ENCODE measurements at regions not wholly inside any gene's neighbourhood (a gene's known extent, or its start where the extent isn't known, plus 50 kb on each side); places are given as distances from the start of the nearest gene placed in this dataset.

GRCh38 chr1:168918860-168919741 lies 187.4 kb upstream of the ATP1B1 start:
- FAIRE-seq (no peak), DNase-seq (ENCODE audit: insufficient read length, low spot score) (no peak)
- TF ChIP-seq PAX5 (IDR thresholded peaks at IDR 0.05; ENCODE audit: insufficient read depth, low read length, severe bottlenecking) (no peak), SPI1 (IDR thresholded peaks at IDR 0.05; ENCODE audit: low read depth, low read length) (no peak), TAF1 (IDR thresholded peaks at IDR 0.05; ENCODE audit: low read depth, low read length) (no peak)

- FAIRE-seq (no peak), DNase-seq (ENCODE audit: insufficient read length, low spot score) (no peak)
- TF ChIP-seq TAF1 (IDR thresholded peaks at IDR 0.05; ENCODE audit: low read depth, low read length) (no peak), POLR2A (IDR thresholded peaks at IDR 0.05; ENCODE audit: low read depth, low read length) (no peak), PAX5 (IDR thresholded peaks at IDR 0.05; ENCODE audit: insufficient read depth, low read length, severe bottlenecking) (no peak), POU2F2 (IDR thresholded peaks at IDR 0.05; ENCODE audit: low read depth, low read length) (no peak), POLR2AphosphoS5 (IDR thresholded peaks at IDR 0.05; ENCODE audit: low read depth, low read length) (no peak), SPI1 (IDR thresholded peaks at IDR 0.05; ENCODE audit: low read depth, low read length) (no peak)
These were observed 185.9 kb upstream of the ATP1B1 start for GRCh38 chr1:168920456-168921094.

GRCh38 chr1:168921629-168922028 lies 184.9 kb upstream of the ATP1B1 start:
- peak; percentile 79 for FAIRE-seq
- DNase-seq (ENCODE audit: insufficient read length, low spot score) = no peak

GRCh38 chr1:168923521-168924136 lies 182.9 kb upstream of the ATP1B1 start:
- DNase-seq (ENCODE audit: insufficient read length, low spot score) (no peak), FAIRE-seq (no peak)

More at GRCh38 chr1:168921629-168922028, 184.9 kb upstream of the ATP1B1 start:
- peak; percentile 70 for TF ChIP-seq SPI1 (IDR thresholded peaks at IDR 0.05; ENCODE audit: low read depth, low read length)
- TF ChIP-seq POLR2AphosphoS5 (IDR thresholded peaks at IDR 0.05; ENCODE audit: low read depth, low read length) = no peak

GRCh38 chr1:168924976-168925375 lies 181.5 kb upstream of the ATP1B1 start:
- FAIRE-seq (no peak), DNase-seq (ENCODE audit: insufficient read length, low spot score) (no peak)
- TF ChIP-seq TAF1 (IDR thresholded peaks at IDR 0.05; ENCODE audit: low read depth, low read length) = no peak
- TF ChIP-seq PAX5 (IDR thresholded peaks at IDR 0.05; ENCODE audit: insufficient read depth, low read length, severe bottlenecking) = no peak
- TF ChIP-seq POLR2A (IDR thresholded peaks at IDR 0.05; ENCODE audit: low read depth, low read length) = no peak
- TF ChIP-seq SPI1 (IDR thresholded peaks at IDR 0.05; ENCODE audit: low read depth, low read length) = no peak

More at GRCh38 chr1:168923521-168924136, 182.9 kb upstream of the ATP1B1 start:
- TF ChIP-seq SPI1 (IDR thresholded peaks at IDR 0.05; ENCODE audit: low read depth, low read length) (no peak), TAF1 (IDR thresholded peaks at IDR 0.05; ENCODE audit: low read depth, low read length) (no peak), POU2F2 (IDR thresholded peaks at IDR 0.05; ENCODE audit: low read depth, low read length) (no peak), POLR2A (IDR thresholded peaks at IDR 0.05; ENCODE audit: low read depth, low read length) (no peak), PAX5 (IDR thresholded peaks at IDR 0.05; ENCODE audit: insufficient read depth, low read length, severe bottlenecking) (no peak), POLR2AphosphoS5 (IDR thresholded peaks at IDR 0.05; ENCODE audit: low read depth, low read length) (no peak)

GRCh38 chr1:168926236-168926635 lies 180.3 kb upstream of the ATP1B1 start:
- FAIRE-seq (no peak), DNase-seq (ENCODE audit: insufficient read length, low spot score) (no peak)
- no peak for TF ChIP-seq POLR2A (IDR thresholded peaks at IDR 0.05; ENCODE audit: low read depth, low read length)
- no peak for TF ChIP-seq POU2F2 (IDR thresholded peaks at IDR 0.05; ENCODE audit: low read depth, low read length)
- TF ChIP-seq POLR2AphosphoS5 (IDR thresholded peaks at IDR 0.05; ENCODE audit: low read depth, low read length) = no peak
- no peak for TF ChIP-seq SPI1 (IDR thresholded peaks at IDR 0.05; ENCODE audit: low read depth, low read length)

GRCh38 chr1:168932539-168932938 lies 174.0 kb upstream of the ATP1B1 start:
- no peak for FAIRE-seq
- DNase-seq (ENCODE audit: insufficient read length, low spot score) = no peak
- TF ChIP-seq SPI1 (IDR thresholded peaks at IDR 0.05; ENCODE audit: low read depth, low read length) (no peak), PAX5 (IDR thresholded peaks at IDR 0.05; ENCODE audit: insufficient read depth, low read length, severe bottlenecking) (no peak), TAF1 (IDR thresholded peaks at IDR 0.05; ENCODE audit: low read depth, low read length) (no peak), POLR2A (IDR thresholded peaks at IDR 0.05; ENCODE audit: low read depth, low read length) (no peak), POLR2AphosphoS5 (IDR thresholded peaks at IDR 0.05; ENCODE audit: low read depth, low read length) (no peak), POU2F2 (IDR thresholded peaks at IDR 0.05; ENCODE audit: low read depth, low read length) (no peak)

GRCh38 chr1:168933141-168933805 lies 173.2 kb upstream of the ATP1B1 start:
- no peak for TF ChIP-seq TAF1 (IDR thresholded peaks at IDR 0.05; ENCODE audit: low read depth, low read length)
- TF ChIP-seq SPI1 (IDR thresholded peaks at IDR 0.05; ENCODE audit: low read depth, low read length) = no peak
- no peak for TF ChIP-seq PAX5 (IDR thresholded peaks at IDR 0.05; ENCODE audit: insufficient read depth, low read length, severe bottlenecking)
- TF ChIP-seq POU2F2 (IDR thresholded peaks at IDR 0.05; ENCODE audit: low read depth, low read length) = no peak
- TF ChIP-seq POLR2AphosphoS5 (IDR thresholded peaks at IDR 0.05; ENCODE audit: low read depth, low read length) = no peak
- TF ChIP-seq POLR2A (IDR thresholded peaks at IDR 0.05; ENCODE audit: low read depth, low read length) = no peak
- DNase-seq (ENCODE audit: insufficient read length, low spot score) (no peak), FAIRE-seq (no peak)
